VCaP (cell line): ENCODE measurements at regions not wholly inside any gene's neighbourhood (a gene's known extent, or its start where the extent isn't known, plus 50 kb on each side); places are given as distances from the start of the nearest gene placed in this dataset.

Experiments used
- H3K27ac ChIP-seq: fragments of 450-650 bp; 2 replicates; pipeline ENCODE4 v1.5.1; 2017
- TF ChIP-seq, protein P1 (sequence below): fragments of 450-650 bp; conservative IDR thresholded peaks from 2 replicates; pipeline ENCODE4 v1.5.1; 2017; ENCODE audit warnings: mild to moderate bottlenecking, moderate library complexity

GRCh38 chr2:142314164-142314563 lies 183.3 kb upstream of the LRP1B start:
- TF ChIP-seq, protein P1, sequence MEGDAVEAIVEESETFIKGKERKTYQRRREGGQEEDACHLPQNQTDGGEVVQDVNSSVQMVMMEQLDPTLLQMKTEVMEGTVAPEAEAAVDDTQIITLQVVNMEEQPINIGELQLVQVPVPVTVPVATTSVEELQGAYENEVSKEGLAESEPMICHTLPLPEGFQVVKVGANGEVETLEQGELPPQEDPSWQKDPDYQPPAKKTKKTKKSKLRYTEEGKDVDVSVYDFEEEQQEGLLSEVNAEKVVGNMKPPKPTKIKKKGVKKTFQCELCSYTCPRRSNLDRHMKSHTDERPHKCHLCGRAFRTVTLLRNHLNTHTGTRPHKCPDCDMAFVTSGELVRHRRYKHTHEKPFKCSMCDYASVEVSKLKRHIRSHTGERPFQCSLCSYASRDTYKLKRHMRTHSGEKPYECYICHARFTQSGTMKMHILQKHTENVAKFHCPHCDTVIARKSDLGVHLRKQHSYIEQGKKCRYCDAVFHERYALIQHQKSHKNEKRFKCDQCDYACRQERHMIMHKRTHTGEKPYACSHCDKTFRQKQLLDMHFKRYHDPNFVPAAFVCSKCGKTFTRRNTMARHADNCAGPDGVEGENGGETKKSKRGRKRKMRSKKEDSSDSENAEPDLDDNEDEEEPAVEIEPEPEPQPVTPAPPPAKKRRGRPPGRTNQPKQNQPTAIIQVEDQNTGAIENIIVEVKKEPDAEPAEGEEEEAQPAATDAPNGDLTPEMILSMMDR = no peak
- no peak overlapping the region for H3K27ac ChIP-seq

GRCh38 chr2:142310530-142310929 lies 179.7 kb upstream of the LRP1B start:
- TF ChIP-seq, protein P1 = no peak
- H3K27ac ChIP-seq = no peak overlapping the region

- no peak overlapping the region for H3K27ac ChIP-seq
- TF ChIP-seq, protein P1 = no peak
Observed at GRCh38 chr2:142308744-142309143, 177.9 kb upstream of the LRP1B start.

DNA sequence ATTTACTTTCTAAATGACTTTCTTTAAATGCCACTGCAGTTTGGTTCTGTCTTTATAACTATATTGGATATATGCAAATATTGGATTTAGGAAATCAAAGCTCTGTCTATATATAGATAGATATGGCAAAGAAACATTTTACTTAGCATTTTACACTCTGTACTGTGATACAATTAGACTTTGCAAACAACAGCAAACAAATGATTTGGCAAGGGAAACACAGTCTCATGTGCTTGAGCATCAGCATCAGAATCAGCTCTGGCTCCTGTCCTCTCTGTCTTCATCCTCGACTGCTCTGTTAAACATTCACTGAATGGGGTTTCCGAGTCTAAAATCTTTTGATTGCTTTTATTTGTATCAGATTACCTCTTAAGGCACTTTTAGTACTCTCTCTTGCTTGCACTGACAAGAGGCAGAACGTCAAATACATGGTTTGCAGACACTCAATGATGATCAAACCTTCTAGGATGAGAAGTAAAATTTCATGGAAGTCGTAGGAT lies 176.8 kb upstream of the LRP1B start:
- H3K27ac ChIP-seq = no peak overlapping the region
- TF ChIP-seq, protein P1 = no peak

- H3K27ac ChIP-seq = no peak overlapping the region
- TF ChIP-seq, protein P1 = no peak
Observed at GRCh38 chr2:142307086-142307485, 176.3 kb upstream of the LRP1B start.

GRCh38 chr2:142306131-142306530 lies 175.3 kb upstream of the LRP1B start:
- TF ChIP-seq, protein P1 = no peak
- H3K27ac ChIP-seq = no peak overlapping the region

DNA sequence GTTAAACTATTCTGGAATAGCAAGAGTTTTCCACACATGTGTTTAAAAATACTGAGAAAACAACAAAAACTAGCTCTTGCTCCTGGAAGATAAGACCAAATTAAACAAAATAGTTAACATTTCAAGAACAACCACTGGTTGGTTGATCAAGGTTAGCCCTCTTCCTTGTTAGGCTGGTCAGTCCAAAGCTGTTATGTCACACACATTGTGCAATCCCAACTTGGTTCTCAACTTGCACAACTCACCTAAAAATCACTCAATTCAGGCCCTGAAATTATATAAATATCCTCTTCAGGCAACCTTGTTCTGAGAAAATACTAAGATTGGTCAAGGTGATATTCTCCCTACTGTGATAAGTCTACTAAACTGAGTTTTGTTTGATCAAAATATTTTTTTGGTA lies 169.7 kb upstream of the LRP1B start:
- H3K27ac ChIP-seq = no peak overlapping the region
- TF ChIP-seq, protein P1 = no peak
